ENCODE measurements at regions not wholly inside any gene's neighbourhood (a gene's known extent, or its start where the extent isn't known, plus 50 kb on each side); places are given as distances from the start of the nearest gene placed in this dataset.

GRCh38 chr14:87343652-87344051 lies 649.3 kb downstream of the GALC start:
- TF ChIP-seq FOS (IDR thresholded peaks at IDR 0.05; ENCODE audit: low read depth, low read length), result no peak
- TF ChIP-seq RCOR1 (IDR thresholded peaks at IDR 0.05; ENCODE audit: insufficient replicate concordance, low read length), result no peak
- TF ChIP-seq RFX5 (IDR thresholded peaks at IDR 0.05; ENCODE audit: low read depth, low read length), result no peak
- no peak for TF ChIP-seq CEBPB (IDR thresholded peaks at IDR 0.05; ENCODE audit: low read depth, low read length)

Data from IMR-90 (cell line).